ENCODE measurements at regions not wholly inside any gene's neighbourhood (a gene's known extent, or its start where the extent isn't known, plus 50 kb on each side); places are given as distances from the start of the nearest gene placed in this dataset.

DNA sequence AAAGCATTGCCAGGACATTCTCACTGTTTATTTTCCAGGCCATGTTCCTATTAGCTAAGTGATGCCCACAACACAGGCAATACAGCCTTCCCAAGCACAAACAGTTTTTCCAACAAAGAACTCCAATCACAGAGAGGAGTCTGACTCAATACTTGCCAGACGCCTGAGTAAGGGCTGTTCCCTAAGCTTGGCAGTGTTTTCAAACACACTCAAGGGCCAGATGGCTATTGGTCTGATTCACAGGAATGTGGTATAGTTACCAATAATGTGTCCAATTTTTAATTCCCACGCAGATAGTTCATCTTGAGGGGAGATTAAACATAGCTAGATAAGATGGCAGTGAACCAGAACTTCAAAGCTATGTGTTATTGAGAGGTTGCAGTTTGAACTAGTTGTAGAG is 381.0 kb downstream of the SNAPC1 start:
- DNase-seq (ENCODE audit: low read depth, low spot score): no peak
- in situ Hi-C loops (cut with HindIII; ENCODE audit: low pct_unique_long_range_greater_than_20kb, low sequenced_read_pairs): no loop called here

DNA sequence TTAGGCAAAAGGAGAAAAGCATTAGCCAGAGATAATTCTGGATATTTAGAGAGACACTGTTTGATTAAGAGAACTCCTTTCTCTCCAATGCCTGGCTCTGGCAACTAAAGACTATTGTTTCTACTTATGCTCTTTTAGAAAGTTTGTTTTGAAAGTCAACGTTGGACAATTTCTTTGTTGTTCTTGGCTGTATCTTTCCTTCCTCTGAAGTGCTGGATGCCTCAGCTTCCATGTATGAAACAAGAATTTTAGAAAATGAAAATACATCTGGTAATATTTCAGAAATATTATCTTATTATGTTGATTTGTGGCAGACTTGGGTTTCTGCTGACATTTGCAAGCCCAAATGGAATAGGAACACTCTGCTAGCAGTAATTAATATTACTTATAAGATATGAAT is 382.6 kb downstream of the SNAPC1 start:
- no peak for DNase-seq (ENCODE audit: low read depth, low spot score)
- in situ Hi-C loops (cut with HindIII; ENCODE audit: low pct_unique_long_range_greater_than_20kb, low sequenced_read_pairs): no loop called here

DNA sequence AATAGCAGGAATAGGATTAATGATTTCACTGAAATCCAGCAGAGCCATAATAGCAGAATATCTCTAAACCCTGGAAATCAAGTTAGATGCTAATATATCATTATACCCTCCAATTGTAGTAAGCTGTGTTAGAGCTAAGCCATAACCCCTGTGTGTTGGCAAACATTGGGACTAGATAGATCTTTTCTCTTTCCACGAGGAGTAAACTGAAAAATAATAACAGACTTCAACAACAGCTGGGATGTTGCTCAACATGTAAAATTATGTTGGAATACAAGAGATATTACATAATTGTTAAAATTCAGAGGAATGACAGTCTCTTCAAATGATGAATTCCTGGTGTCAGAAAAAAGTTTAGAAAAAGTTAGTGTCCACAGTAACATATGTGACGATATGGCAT is 383.8 kb downstream of the SNAPC1 start:
- in situ Hi-C loops (cut with HindIII; ENCODE audit: low pct_unique_long_range_greater_than_20kb, low sequenced_read_pairs): no loop called here
- DNase-seq (ENCODE audit: low read depth, low spot score): no peak

DNA sequence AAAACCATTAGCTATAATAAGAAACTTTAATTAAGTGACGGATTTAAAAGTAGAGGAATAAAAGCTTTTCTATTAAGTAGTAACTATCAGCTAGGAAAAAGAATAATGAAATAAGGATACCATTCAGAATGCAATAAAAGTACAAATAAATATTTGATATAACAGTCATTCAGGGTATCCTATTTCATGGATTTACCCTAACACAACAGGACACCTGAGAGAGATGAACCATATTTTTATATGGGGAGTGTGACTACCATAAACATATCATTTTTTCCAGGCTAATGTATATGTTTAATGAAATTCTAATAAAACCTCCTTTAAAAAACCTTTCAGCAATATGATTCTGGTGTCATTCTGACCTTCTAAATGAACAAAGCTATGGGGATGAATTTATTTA is 393.8 kb downstream of the SNAPC1 start:
- in situ Hi-C loops (cut with HindIII; ENCODE audit: low pct_unique_long_range_greater_than_20kb, low sequenced_read_pairs): no loop called here
- DNase-seq (ENCODE audit: low read depth, low spot score): no peak

DNA sequence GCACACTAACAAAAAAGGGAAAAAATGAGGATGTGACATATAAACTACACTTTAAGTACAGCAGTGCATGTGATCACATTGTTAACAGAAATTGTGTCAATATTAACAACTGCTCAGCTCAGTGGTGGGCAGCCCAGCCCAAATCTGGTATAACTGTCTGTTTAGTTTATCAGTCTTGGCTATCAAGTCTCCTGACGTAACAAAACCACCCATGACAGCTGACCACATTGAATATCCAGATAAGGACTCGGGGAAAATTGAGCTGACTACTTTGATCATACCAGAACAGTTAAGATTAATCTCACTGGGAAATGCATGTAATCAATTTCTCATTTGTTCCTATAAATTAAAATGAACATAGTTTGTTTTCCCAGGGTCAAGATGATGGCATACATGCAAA is 396.6 kb downstream of the SNAPC1 start:
- in situ Hi-C loops (cut with HindIII; ENCODE audit: low pct_unique_long_range_greater_than_20kb, low sequenced_read_pairs): no loop called here

DNA sequence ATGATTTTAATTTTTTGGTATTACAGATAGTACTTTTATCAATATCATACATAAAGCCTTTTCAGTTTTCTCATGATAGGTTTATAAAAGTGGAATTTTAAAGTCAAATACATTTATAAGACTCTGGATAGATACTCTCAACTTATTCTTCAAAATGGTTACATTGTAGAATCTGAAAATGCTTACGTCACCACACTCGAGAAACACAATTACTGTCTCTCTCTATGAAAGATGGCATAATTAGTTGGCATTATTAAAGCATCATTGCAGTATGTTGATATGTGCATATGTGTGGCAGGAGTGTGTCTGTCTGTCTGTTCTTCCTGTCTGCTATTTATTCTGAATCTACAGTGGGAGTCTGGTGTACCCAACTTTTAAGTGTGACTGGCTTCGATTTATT is 397.1 kb downstream of the SNAPC1 start:
- in situ Hi-C loops (cut with HindIII; ENCODE audit: low pct_unique_long_range_greater_than_20kb, low sequenced_read_pairs): no loop called here
- DNase-seq (ENCODE audit: low read depth, low spot score): no peak

More for the DNA sequence above, 396.6 kb downstream of the SNAPC1 start:
- no peak for DNase-seq (ENCODE audit: low read depth, low spot score)

DNA sequence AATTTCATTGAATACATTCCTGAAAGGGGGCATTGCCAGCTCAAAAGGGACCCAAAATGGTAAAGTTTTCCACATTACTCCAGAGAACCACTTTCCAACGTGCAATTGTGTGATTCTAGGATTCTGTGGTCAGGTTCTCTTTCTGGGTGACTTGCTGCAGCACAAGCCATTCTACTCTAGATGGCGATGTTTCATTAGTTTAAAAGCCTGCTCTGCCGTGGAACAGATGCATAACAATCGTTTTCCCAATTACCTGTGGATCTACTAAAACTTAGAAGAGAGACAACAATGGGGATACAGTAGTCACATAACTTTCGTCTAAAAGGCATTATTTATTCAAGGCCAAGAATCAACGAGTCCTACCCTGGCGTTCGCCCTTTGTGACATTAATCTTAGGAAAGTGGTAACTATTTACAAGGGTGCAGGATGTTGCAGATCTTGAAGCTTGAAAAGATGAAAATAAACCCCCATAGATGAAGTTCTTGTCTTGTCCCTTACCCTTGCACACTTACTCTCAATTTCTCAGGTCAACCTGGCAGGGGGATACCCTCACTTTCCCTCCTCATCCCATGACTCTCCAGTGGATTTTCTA is 400.9 kb downstream of the SNAPC1 start:
- in situ Hi-C loops (cut with HindIII; ENCODE audit: low pct_unique_long_range_greater_than_20kb, low sequenced_read_pairs): no loop called here
- peak; percentile 56 for DNase-seq (ENCODE audit: low read depth, low spot score)

DNA sequence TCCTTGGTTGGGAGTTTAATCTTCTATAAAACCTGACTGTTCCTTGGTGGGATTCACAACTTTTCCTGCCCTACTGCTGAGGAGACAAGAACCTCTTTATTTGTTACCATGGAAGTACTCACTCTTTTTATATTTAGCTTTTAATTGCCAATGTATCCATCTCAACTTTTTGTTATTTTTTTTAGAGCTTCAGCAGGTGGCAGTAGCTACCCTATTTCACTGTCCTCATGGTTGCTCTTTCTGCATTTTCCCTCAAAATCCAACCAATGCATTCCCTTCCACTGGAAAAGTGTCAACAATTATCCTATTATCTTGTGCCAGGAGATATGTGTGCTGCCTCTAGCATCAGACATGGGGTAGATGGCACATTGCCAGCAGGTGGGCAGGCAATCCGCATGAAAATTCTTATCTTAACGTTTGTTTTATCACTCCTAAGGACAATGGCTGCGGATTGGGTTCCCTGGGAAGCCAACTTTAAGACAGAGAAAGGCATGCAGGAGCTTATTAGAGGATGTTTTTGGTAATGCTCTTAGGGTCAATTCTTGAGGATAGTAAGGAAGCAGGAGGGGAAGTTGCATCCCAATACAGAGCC is 406.4 kb downstream of the SNAPC1 start:
- peak; percentile 17 for DNase-seq (ENCODE audit: low read depth, low spot score)
- in situ Hi-C loops (cut with HindIII; ENCODE audit: low pct_unique_long_range_greater_than_20kb, low sequenced_read_pairs): no loop called here

DNA sequence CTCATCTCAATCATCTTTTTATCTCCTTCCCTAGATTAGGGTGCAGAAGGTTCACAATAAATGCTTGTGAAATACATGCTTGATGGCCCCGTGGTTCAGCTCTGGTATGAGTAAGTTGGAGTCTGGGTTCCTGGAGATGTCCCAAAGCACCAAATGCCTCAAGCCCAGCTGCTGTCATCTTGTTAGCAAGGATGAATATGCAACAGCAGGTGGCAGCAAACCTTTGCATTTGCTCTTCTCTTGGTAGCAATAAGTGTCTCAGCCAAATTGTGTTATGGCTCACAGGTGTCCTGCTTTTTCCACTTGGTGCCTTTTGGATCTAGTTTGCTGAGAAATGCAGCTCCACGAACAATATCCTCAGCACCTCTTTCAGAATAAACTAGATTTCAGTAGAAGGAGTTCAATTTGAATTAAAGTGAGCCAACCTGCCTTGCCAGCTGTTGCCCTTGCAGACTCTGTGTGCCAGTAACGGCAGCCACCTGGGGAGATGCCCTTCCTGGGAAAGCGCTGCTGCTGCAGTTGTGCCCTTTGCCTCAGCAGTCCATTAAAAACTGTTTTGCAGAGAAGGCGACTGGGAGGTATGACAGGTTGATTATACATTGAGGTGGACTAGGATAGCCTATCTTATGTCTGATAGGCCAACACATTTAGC is 417.3 kb downstream of the SNAPC1 start:
- peak; percentile 80 for DNase-seq (ENCODE audit: low read depth, low spot score)
- in situ Hi-C loops (cut with HindIII; ENCODE audit: low pct_unique_long_range_greater_than_20kb, low sequenced_read_pairs): no loop called here

DNA sequence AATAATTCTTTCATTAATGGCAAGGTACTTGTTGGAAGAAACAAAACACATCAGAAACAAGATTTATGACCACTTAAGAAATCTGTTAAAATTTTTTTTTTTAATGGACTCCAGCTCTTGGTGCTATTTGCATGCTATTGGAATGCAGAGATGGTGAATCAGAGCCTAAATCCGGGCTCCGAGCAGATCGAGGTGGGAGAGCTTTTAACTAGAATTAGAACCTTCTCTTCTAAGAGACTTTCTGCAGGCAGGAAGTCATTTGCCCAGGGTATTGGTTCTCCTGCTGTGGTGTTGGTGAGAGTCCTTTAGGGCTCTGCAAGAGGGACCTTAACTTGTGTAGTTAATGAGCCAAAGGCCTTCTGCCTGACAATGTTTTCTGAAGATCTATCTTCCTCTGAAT is 419.4 kb downstream of the SNAPC1 start:
- in situ Hi-C loops (cut with HindIII; ENCODE audit: low pct_unique_long_range_greater_than_20kb, low sequenced_read_pairs): no loop called here

DNA sequence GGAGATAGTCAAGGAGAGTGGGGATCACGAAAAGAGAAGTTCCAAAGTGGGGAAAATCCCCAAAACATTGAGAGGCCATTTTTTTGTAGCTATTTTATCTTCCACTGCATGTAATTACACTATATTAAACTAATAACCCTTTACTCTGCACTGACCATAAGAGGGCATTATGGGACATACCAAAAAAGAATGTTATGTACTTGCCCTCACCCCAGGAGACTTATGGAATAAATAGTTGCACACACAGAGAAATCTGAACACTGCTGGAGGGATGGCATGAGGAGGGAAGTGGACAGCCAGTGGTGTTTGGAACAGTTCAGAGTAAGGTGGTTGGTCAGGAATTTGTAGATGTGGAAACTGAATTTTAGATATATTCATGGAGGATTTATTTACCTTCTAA is 422.9 kb downstream of the SNAPC1 start:
- in situ Hi-C loops (cut with HindIII; ENCODE audit: low pct_unique_long_range_greater_than_20kb, low sequenced_read_pairs): no loop called here
- DNase-seq (ENCODE audit: low read depth, low spot score): peak; percentile 38

More for the DNA sequence above, 419.4 kb downstream of the SNAPC1 start:
- no peak for DNase-seq (ENCODE audit: low read depth, low spot score)

DNA sequence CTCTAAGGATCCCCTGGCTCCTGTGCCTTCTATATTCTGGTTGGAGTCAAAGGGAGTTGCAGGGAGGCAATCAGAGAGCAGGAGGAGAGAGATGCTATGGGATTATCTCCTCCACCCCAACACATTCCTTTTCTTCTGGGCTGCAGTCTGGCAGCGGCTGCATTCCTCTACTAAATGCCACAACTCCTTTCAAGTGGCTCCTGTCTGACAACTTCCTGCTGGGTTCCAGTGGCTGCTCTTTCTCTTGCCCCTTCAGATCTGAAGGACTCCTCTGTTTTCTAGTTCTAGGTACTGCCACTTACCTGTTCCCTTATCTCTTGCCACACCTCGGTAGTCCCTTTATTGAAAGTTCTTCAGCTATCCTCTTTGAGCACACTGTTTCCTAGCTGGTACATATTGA is 425.0 kb downstream of the SNAPC1 start:
- in situ Hi-C loops (cut with HindIII; ENCODE audit: low pct_unique_long_range_greater_than_20kb, low sequenced_read_pairs): no loop called here

DNA sequence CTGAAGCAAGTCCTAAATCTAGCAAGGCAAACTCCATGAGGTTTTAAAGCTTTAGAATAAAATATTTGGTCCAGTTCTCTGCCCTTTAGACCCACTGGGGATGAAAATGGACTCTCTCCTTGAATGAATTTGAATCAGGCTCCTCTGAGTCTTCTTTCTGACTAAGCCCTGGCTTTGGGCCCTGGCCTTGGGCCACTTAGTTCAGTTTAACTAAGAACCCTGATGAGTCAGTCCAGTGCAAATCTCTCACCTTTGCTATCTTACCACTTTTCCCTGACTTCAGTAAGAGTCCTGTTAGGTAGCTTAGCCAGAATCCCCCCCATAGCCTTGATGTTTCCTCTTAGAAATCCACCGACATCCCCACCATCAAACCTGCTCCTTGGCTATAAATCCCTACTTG is 427.5 kb downstream of the SNAPC1 start:
- in situ Hi-C loops (cut with HindIII; ENCODE audit: low pct_unique_long_range_greater_than_20kb, low sequenced_read_pairs): no loop called here
- DNase-seq (ENCODE audit: low read depth, low spot score): no peak

More for the DNA sequence above, 425.0 kb downstream of the SNAPC1 start:
- no peak for DNase-seq (ENCODE audit: low read depth, low spot score)

DNA sequence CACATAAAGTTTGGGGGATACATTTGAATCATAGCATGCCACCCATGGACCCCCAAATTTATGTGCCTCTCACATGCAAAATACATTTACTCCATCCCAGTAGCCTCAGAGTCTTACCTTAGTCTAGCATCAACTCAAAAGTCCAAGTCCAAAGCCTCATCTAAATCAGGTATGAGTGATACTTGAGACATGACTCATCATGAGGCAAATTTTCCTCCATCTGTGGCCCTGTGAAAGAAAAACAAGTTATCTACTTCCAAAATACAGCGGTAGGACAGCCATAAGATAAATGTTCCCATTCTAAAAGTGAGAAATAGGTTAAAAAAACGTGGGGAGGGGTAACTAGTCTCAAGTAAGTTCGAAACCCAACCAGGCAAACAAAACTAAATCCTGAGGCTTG is 444.2 kb downstream of the SNAPC1 start:
- in situ Hi-C loops (cut with HindIII; ENCODE audit: low pct_unique_long_range_greater_than_20kb, low sequenced_read_pairs): no loop called here
- DNase-seq (ENCODE audit: low read depth, low spot score): no peak

DNA sequence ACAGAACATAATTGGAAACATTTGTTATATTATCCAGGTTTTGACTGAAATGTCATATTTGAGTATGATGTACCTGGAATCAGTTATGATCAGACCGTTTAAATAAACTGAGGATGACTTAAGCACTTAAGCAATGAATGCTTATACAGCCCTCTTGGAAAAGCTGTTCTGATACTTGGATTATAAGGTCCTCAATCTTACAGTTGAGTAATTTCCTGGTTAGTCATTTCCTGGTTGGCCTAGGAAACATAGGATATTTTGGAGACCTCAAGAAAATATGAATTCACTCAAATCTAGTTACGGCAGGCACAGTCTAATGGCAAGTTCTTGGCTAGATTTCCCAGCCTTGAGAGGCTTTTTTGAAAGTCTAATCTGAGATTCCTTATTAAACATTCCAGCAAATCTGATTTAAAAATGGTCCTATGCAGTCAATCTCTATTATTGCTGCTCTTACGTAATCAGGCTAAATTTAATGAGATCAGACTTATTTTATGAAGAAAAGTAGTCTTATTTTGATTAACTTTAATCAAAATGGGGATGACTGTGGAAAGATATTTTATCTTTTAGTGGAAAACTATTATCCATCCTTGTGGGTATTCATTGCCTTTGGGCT is 447.2 kb downstream of the SNAPC1 start:
- no peak for DNase-seq (ENCODE audit: low read depth, low spot score)
- in situ Hi-C loops (cut with HindIII; ENCODE audit: low pct_unique_long_range_greater_than_20kb, low sequenced_read_pairs): no loop called here

DNA sequence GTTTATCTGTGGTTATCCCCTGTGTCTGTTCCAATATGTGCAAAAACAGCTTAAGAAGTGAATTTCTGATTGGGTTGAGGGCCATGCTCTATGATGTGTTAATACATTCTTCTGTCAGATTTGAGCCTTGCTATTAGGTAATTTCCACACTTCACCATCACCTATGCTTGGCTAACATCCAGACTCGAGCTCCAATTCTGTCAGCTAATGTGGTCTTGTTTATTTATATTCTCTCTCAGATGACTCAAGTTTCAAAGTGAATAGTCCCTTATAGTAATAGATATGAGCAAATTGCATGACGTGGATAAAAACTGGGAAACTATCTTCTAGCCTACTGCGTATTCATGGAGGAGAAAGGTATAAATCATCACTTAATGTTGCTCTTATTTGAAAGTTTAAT is 451.3 kb downstream of the SNAPC1 start:
- in situ Hi-C loops (cut with HindIII; ENCODE audit: low pct_unique_long_range_greater_than_20kb, low sequenced_read_pairs): no loop called here
- DNase-seq (ENCODE audit: low read depth, low spot score): no peak

DNA sequence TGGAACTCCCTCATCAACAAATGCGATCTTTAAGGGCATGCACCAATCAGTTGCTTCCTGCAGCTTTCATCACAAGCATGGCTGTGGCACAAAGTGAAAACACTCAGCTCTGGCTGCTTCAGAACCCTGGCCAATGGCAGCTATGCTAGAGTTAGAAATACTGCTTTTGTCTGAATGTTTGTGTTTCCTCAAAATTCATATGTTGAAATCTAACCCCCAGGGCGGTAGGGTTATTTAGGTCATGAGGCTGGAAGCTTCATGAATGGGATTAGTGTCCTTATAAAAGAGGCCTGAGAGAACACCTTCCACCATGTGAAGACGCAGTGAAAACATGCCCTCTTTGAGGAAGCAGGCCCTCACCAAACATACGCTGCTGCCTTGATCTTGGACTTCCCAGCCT is 453.9 kb downstream of the SNAPC1 start:
- DNase-seq (ENCODE audit: low read depth, low spot score): peak; percentile 94
- in situ Hi-C loops (cut with HindIII; ENCODE audit: low pct_unique_long_range_greater_than_20kb, low sequenced_read_pairs): no loop called here

DNA sequence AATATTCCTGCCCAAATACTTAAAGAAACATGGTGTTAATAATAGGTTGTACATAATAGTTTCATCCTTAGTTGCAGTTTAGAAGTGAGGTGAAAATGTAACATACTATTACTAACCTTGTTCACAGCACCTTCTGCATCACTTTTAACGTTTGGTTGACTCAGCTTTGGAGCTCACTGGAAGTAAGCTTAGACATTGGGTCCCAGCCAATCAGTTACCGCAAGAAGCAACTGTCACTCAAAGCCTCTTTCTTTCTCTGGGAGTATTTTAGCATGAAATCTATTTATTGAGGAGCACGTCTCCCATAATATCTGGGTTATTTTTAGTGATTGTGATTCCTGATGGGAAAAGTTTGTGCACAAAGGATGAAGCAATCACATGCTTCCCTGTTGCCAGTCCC is 472.6 kb downstream of the SNAPC1 start:
- in situ Hi-C loops (cut with HindIII; ENCODE audit: low pct_unique_long_range_greater_than_20kb, low sequenced_read_pairs): no loop called here
- no peak for DNase-seq (ENCODE audit: low read depth, low spot score)

DNA sequence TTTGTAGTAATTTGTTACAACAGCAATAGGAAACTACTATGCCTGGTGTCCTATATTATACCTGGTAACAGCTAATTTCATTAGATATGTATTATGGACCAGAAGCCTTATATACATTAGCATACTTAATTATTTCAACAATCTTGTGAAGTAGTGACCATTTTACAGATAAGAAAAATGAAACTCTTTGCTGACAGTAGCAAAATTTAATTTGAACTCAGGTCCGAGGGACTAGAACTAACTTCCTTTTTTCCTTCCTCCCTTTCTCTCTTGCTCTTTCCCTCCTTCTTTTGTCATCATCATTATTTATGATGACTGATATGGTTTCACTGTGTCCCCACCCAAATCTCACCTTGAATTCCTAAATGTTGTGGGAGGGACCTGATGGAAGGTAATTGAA is 482.0 kb downstream of the SNAPC1 start:
- in situ Hi-C loops (cut with HindIII; ENCODE audit: low pct_unique_long_range_greater_than_20kb, low sequenced_read_pairs): no loop called here
- no peak for DNase-seq (ENCODE audit: low read depth, low spot score)
